Lower leg skin (tissue), 4 donors: ENCODE measurements at regions not wholly inside any gene's neighbourhood (a gene's known extent, or its start where the extent isn't known, plus 50 kb on each side); places are given as distances from the start of the nearest gene placed in this dataset.

Experiments used
- DNase-seq, 2 donors: peaks; one replicate each; pipeline ENCODE4 v3.0.0-alpha.2; 2019; ENCODE audit warnings: low spot score in 2 of 2
- H3K4me3 ChIP-seq: fragments of 200-600 bp; sonication (generic); 2 replicates; pipeline ENCODE4 v1.5.1; 2017; ENCODE audit warnings: mild to moderate bottlenecking, low read depth; ENCODE audit not compliant: poor library complexity, severe bottlenecking
- CTCF ChIP-seq, 3 donors: fragments of 450-650 bp; IDR thresholded peaks; one replicate each; pipeline ENCODE4 v1.5.1; 2016; ENCODE audit warnings: antibody characterized with exemption in 3 of 3, mild to moderate bottlenecking in 3 of 3, moderate library complexity in 2 of 3
- POLR2A ChIP-seq, 2 donors: fragments of 450-650 bp; IDR thresholded peaks; one replicate each; pipeline ENCODE4 v1.6.1; 2016 to 2017; ENCODE audit warnings: antibody characterized with exemption in 2 of 2, mild to moderate bottlenecking in 1 of 2, moderate library complexity in 1 of 2
- WGBS, 2 donors: methylation state at CpG; one replicate each; pipeline ENCODE4 v1.1.5; 2018; 5-methylcytosine and 5-hydroxymethylcytosine counted together
- intact Hi-C: fragments of 100-400 bp; cut with DNase I; formaldehyde crosslinking; loops from one replicate; pipeline ENCODE4 v1.15.0; 2023; ENCODE audit warnings: low total_unique reads

DNA sequence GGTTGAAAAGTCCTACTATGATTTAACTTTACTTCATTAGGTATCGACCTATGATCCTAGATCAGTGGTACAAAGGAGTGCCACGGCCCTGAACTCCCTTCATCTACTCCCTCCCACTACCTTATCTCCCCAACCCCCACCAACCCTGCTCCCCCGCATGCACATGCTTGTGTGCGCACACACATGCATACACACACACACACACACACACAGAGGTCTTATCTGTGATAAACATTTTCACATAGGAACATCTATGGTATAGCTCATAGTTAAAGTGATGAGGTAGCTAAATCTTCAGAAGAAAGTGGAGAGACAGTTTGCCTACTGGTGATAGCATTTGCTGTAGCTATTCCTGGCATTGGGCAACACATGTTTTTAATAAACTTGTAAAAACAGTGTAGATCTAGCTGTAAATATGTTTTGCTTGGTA is 471.3 kb downstream of the ZEB2 start:
- no peak for DNase-seq
- 92 to 97% methylated on average over 4 of the region's 4 CpGs for WGBS, 2 donors
- no peak overlapping the region for H3K4me3 ChIP-seq
- TF ChIP-seq POLR2A (IDR thresholded peaks at IDR 0.05) (no peak), CTCF (IDR thresholded peaks at IDR 0.05) (no peak)
- intact Hi-C loops: no loop called here

- intact Hi-C loops: no loop called here
- H3K4me3 ChIP-seq: no peak overlapping the region
- TF ChIP-seq POLR2A (IDR thresholded peaks at IDR 0.05) (no peak), CTCF (IDR thresholded peaks at IDR 0.05) (no peak)
- DNase-seq: no peak
- WGBS, 2 donors: 84 to 94% methylated on average over 2 of the region's 2 CpGs
Measured at GRCh38 chr2:144042751-144043150, 477.2 kb downstream of the ZEB2 start.

GRCh38 chr2:144041612-144042011 is 478.3 kb downstream of the ZEB2 start:
- TF ChIP-seq POLR2A (IDR thresholded peaks at IDR 0.05) (no peak), CTCF (IDR thresholded peaks at IDR 0.05) (no peak)
- intact Hi-C loops: no loop called here
- no peak for DNase-seq
- H3K4me3 ChIP-seq: no peak overlapping the region
- WGBS, 2 donors: 91 to 93% methylated on average over 1 of the region's 1 CpG

DNA sequence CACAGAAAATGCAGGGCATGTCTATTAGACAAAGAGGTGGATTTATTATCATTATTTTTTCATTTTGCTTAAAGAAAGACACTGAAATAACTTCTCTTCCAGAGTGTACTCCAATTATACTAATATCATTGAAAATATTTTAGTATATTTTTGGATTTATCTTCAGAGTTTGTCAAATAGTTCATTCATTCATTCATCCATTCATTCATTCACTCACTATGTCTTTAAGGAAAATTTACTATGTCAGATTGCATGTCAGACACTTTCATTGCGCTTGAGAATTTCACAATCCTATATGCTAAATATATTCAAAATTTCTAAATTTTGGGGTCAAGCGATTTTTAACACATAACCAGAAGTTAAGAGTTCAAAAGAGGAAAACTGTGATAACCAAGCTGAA is 479.1 kb downstream of the ZEB2 start:
- no peak for DNase-seq
- WGBS, 2 donors: 95 to 96% methylated on average over 2 of the region's 2 CpGs
- no peak overlapping the region for H3K4me3 ChIP-seq
- TF ChIP-seq POLR2A (IDR thresholded peaks at IDR 0.05) (no peak), CTCF (IDR thresholded peaks at IDR 0.05) (no peak)
- intact Hi-C loops: no loop called here

GRCh38 chr2:144032566-144032965 is 487.4 kb downstream of the ZEB2 start:
- intact Hi-C loops: no loop called here
- no peak for TF ChIP-seq CTCF (IDR thresholded peaks at IDR 0.05)
- TF ChIP-seq POLR2A (IDR thresholded peaks at IDR 0.05): no peak

GRCh38 chr2:144030791-144031190 is 489.1 kb downstream of the ZEB2 start:
- no peak for DNase-seq
- intact Hi-C loops: no loop called here
- no peak for TF ChIP-seq POLR2A (IDR thresholded peaks at IDR 0.05)
- TF ChIP-seq CTCF (IDR thresholded peaks at IDR 0.05): no peak
- 53 to 71% methylated on average over 5 of the region's 5 CpGs for WGBS, 2 donors
- no peak overlapping the region for H3K4me3 ChIP-seq

More at GRCh38 chr2:144032566-144032965, 487.4 kb downstream of the ZEB2 start:
- no peak overlapping the region for H3K4me3 ChIP-seq
- no peak for DNase-seq
